Right atrium auricular region (tissue), 2 donors: ENCODE measurements at regions not wholly inside any gene's neighbourhood (a gene's known extent, or its start where the extent isn't known, plus 50 kb on each side); places are given as distances from the start of the nearest gene placed in this dataset.

Experiments
- DNase-seq: peaks from one replicate; pipeline ENCODE4 v3.0.0-alpha.2; 2019; ENCODE audit warnings: low spot score
- H3K27ac ChIP-seq, 2 donors: fragments of 200-600 bp; sonication (generic); 1 replicate in 1 of 2; 2 replicates in 1 of 2; pipeline ENCODE4 v1.5.1; 2016 to 2019
- H3K27me3 ChIP-seq, 2 donors: fragments of 200-600 bp; sonication (generic); one replicate each; pipeline versions ENCODE4 v1.5.1 to v1.6.0; 2017 to 2019
- H3K36me3 ChIP-seq: fragments of 200-600 bp; sonication (generic); one replicate; pipeline ENCODE4 v1.5.1; 2016
- H3K4me1 ChIP-seq, 2 donors: fragments of 200-600 bp; sonication (generic); one replicate each; pipeline versions ENCODE4 v1.5.1 to v1.6.0; 2017 to 2019
- H3K4me3 ChIP-seq, 2 donors: fragments of 200-600 bp; sonication (generic); 1 replicate in 1 of 2; 2 replicates in 1 of 2; pipeline ENCODE4 v1.5.1; 2017 to 2019; ENCODE audit warnings: mild to moderate bottlenecking in 1 of 2, moderate library complexity in 1 of 2
- H3K9me3 ChIP-seq, 2 donors: fragments of 200-600 bp; sonication (generic); one replicate each; pipeline ENCODE4 v1.5.1; 2019
- TF ChIP-seq, protein P1 (sequence below), 2 donors: fragments of 200-600 bp; sonication (generic); IDR thresholded peaks; one replicate each; pipeline ENCODE4 v1.5.1; 2019; ENCODE audit warnings: antibody characterized with exemption in 2 of 2

GRCh38 chr21:15260604-15261003 lies 195.8 kb upstream of the NRIP1 start:
- Histone ChIP-seq H3K36me3 (no peaks in the 10 kb centered on the region), H3K4me1 (no peaks in the 10 kb centered on the region), H3K4me3 (no peak overlapping the region), H3K27ac (no peak overlapping the region), H3K27me3 (no peaks in the 10 kb centered on the region), H3K9me3 (no peaks in the 10 kb centered on the region)
- TF ChIP-seq, protein P1, sequence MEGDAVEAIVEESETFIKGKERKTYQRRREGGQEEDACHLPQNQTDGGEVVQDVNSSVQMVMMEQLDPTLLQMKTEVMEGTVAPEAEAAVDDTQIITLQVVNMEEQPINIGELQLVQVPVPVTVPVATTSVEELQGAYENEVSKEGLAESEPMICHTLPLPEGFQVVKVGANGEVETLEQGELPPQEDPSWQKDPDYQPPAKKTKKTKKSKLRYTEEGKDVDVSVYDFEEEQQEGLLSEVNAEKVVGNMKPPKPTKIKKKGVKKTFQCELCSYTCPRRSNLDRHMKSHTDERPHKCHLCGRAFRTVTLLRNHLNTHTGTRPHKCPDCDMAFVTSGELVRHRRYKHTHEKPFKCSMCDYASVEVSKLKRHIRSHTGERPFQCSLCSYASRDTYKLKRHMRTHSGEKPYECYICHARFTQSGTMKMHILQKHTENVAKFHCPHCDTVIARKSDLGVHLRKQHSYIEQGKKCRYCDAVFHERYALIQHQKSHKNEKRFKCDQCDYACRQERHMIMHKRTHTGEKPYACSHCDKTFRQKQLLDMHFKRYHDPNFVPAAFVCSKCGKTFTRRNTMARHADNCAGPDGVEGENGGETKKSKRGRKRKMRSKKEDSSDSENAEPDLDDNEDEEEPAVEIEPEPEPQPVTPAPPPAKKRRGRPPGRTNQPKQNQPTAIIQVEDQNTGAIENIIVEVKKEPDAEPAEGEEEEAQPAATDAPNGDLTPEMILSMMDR (IDR thresholded peaks at IDR 0.05), result no peak
- no peak for DNase-seq

DNA sequence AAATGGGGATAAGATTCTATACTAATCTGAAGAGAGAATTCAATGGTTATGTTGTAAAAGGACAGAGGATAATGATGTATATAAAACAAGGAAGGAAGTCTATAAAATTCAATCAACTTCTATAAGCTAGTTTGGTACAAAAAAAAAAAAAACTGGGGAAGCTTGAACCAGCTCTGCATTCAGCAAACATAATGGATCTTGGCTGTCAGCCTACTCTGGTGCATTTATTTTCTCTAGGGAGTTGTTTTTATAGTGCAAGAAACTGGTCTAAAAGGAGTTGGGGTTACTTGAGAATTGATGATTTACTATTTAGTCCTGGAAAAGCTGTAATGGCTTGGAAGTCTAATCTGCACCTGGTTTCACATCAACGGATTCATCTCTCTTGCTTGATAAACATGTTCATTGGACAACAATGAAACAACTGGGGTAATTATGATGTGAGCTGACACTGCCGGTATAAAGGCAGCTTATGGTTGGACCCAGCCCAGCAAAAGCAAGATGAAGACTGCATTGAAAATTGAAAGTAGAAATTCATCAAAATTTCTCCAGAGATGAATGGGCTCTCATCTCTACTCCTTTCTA lies 199.4 kb upstream of the NRIP1 start:
- Histone ChIP-seq H3K9me3 (no peaks in the 10 kb centered on the region), H3K27ac (no peak overlapping the region), H3K27me3 (no peaks in the 10 kb centered on the region), H3K36me3 (no peaks in the 10 kb centered on the region), H3K4me3 (no peak overlapping the region), H3K4me1 (no peaks in the 10 kb centered on the region)
- TF ChIP-seq, protein P1 (IDR thresholded peaks at IDR 0.05), result no peak
- no peak for DNase-seq

DNA sequence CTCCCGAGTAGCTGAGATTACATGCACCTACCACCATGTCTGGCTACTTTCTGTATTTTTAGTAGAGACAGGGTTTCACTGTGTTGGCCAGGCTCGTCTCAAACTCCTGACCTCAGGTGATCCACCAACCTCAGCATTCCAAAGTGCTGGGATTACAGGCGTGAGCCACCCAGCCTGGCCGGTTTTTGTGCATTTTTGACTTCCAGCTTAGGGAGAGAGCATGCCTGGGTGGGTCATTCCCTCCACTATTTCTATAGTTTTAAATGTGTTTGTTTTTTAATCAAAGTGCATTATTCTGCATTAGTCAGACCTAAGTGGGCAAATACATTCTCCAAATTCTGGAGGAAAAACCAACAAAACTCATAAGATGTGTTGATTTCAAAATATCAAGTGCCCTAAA lies 207.4 kb upstream of the NRIP1 start:
- Histone ChIP-seq H3K36me3 (no peaks in the 10 kb centered on the region), H3K4me1 (no peaks in the 10 kb centered on the region), H3K4me3 (no peak overlapping the region), H3K9me3 (no peaks in the 10 kb centered on the region), H3K27me3 (no peaks in the 10 kb centered on the region), H3K27ac (no peak overlapping the region)
- DNase-seq, result no peak
- TF ChIP-seq, protein P1 (IDR thresholded peaks at IDR 0.05), result no peak

GRCh38 chr21:15272591-15272990 lies 207.8 kb upstream of the NRIP1 start:
- H3K4me1 ChIP-seq, result no peaks in the 10 kb centered on the region
- H3K27me3 ChIP-seq, result no peaks in the 10 kb centered on the region
- TF ChIP-seq, protein P1 (IDR thresholded peaks at IDR 0.05), result no peak
- H3K27ac ChIP-seq, result no peak overlapping the region
- H3K4me3 ChIP-seq, result no peak overlapping the region
- H3K9me3 ChIP-seq, result no peaks in the 10 kb centered on the region
- no peaks in the 10 kb centered on the region for H3K36me3 ChIP-seq
- no peak for DNase-seq

DNA sequence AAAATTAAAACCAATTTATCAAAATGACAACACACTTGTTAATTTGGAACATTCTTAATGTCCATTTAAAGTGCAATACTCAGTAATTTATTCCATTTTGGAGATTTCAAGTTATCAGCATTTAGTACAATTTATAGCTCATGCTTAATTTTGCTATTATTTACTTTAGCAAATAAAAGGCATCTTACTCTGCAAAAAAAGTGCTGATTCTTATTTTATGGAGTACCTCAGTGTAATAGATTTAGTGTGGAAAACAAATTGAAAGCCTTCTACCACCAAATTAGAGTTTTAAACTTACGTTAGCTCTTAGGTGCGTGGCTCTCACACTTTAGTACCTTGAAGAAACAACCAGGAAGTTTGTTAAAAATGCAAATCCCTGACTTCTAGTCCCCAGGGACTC lies 208.4 kb upstream of the NRIP1 start:
- Histone ChIP-seq H3K36me3 (no peaks in the 10 kb centered on the region), H3K27ac (no peak overlapping the region), H3K4me1 (no peaks in the 10 kb centered on the region), H3K27me3 (no peaks in the 10 kb centered on the region), H3K9me3 (no peaks in the 10 kb centered on the region), H3K4me3 (no peak overlapping the region)
- DNase-seq, result no peak
- TF ChIP-seq, protein P1 (IDR thresholded peaks at IDR 0.05), result no peak
